22Rv1 (cell line): ENCODE measurements at regions not wholly inside any gene's neighbourhood (a gene's known extent, or its start where the extent isn't known, plus 50 kb on each side); places are given as distances from the start of the nearest gene placed in this dataset.

Experiments
- CTCF ChIP-seq: fragments of 450-650 bp; IDR thresholded peaks from 2 replicates; pipeline ENCODE4 v1.5.1; 2017; ENCODE audit warnings: mild to moderate bottlenecking
- ZFX ChIP-seq: fragments of 450-650 bp; IDR thresholded peaks from 2 replicates; pipeline ENCODE4 v1.6.1; 2017; ENCODE audit warnings: antibody characterized with exemption, borderline replicate concordance

GRCh38 chr5:130243641-130244040 is 339.4 kb downstream of the CHSY3 start:
- TF ChIP-seq CTCF (no peak), ZFX (no peak)
